Loucy (cell line): ENCODE measurements at regions not wholly inside any gene's neighbourhood (a gene's known extent, or its start where the extent isn't known, plus 50 kb on each side); places are given as distances from the start of the nearest gene placed in this dataset.

Experiments used
- EZH2phosphoT487 ChIP-seq: fragments of 200-600 bp; IDR thresholded peaks from 2 replicates; pipeline ENCODE4 v1.6.1; 2018; ENCODE audit warnings: antibody characterized with exemption, mild to moderate bottlenecking, moderate library complexity, borderline replicate concordance
- TF ChIP-seq, protein P1 (sequence below): fragments of 200-600 bp; sonication (generic); conservative IDR thresholded peaks from 2 replicates; pipeline ENCODE4 v1.5.1; 2014; ENCODE audit warnings: mild to moderate bottlenecking, antibody characterized with exemption, low read length

DNA sequence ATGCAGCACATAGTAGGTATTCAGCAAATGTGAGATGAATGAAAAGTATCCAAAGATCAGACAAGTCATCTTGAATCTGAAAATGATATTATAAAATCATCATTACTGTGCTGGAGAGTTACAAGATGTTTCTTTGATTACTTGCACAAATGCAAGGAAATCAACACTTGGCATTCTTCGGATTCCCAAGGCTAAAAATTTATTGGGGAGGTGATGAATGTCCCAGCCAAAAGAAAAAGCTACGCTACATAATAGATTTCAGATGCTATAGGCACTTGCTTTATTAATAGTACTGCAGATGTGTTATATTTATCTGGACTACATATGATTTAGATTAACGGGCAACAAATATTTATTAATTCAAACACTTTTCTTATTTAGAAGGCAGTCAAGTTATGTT, 286.7 kb upstream of the TENM3 start:
- TF ChIP-seq, protein P1, sequence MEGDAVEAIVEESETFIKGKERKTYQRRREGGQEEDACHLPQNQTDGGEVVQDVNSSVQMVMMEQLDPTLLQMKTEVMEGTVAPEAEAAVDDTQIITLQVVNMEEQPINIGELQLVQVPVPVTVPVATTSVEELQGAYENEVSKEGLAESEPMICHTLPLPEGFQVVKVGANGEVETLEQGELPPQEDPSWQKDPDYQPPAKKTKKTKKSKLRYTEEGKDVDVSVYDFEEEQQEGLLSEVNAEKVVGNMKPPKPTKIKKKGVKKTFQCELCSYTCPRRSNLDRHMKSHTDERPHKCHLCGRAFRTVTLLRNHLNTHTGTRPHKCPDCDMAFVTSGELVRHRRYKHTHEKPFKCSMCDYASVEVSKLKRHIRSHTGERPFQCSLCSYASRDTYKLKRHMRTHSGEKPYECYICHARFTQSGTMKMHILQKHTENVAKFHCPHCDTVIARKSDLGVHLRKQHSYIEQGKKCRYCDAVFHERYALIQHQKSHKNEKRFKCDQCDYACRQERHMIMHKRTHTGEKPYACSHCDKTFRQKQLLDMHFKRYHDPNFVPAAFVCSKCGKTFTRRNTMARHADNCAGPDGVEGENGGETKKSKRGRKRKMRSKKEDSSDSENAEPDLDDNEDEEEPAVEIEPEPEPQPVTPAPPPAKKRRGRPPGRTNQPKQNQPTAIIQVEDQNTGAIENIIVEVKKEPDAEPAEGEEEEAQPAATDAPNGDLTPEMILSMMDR, result no peak
- no peak for TF ChIP-seq EZH2phosphoT487
